Neuronal stem cell (in vitro differentiated cells): ENCODE measurements at regions not wholly inside any gene's neighbourhood (a gene's known extent, or its start where the extent isn't known, plus 50 kb on each side); places are given as distances from the start of the nearest gene placed in this dataset.

Source experiments
- DNase-seq: peaks from one replicate; pipeline ENCODE4 v3.0.0-alpha.2; 2013; ENCODE audit warnings: low spot score
- H2AFZ ChIP-seq: one replicate; pipeline ENCODE4 v1.6.1; 2013; ENCODE audit warnings: mild to moderate bottlenecking, low read length, inconsistent platforms
- H2AK5ac ChIP-seq: 2 replicates; pipeline ENCODE4 v1.6.1; 2013; ENCODE audit warnings: low read depth, mild to moderate bottlenecking, inconsistent platforms, low read length, moderate library complexity, mixed read lengths
- H2BK120ac ChIP-seq: 2 replicates; pipeline ENCODE4 v1.6.1; 2013; ENCODE audit warnings: low read depth, mild to moderate bottlenecking, inconsistent platforms, low read length, moderate library complexity, mixed read lengths
- H2BK12ac ChIP-seq: one replicate; pipeline ENCODE4 v1.6.1; 2013; ENCODE audit warnings: low read length, inconsistent platforms
- H2BK15ac ChIP-seq: 2 replicates; pipeline ENCODE4 v1.6.1; 2013; ENCODE audit warnings: mild to moderate bottlenecking, low read length, inconsistent platforms, mixed read lengths
- H2BK5ac ChIP-seq: one replicate; pipeline ENCODE4 v1.6.1; 2013; ENCODE audit warnings: inconsistent platforms, mild to moderate bottlenecking, low read length, moderate library complexity
- H3K14ac ChIP-seq: one replicate; pipeline ENCODE4 v1.6.1; 2013; ENCODE audit warnings: low read length, inconsistent platforms
- H3K18ac ChIP-seq: 2 replicates; pipeline ENCODE4 v1.6.1; 2013; ENCODE audit warnings: low read length, inconsistent platforms
- H3K23ac ChIP-seq: 2 replicates; pipeline ENCODE4 v1.6.1; 2013; ENCODE audit warnings: low read depth, mild to moderate bottlenecking, mixed read lengths, low read length, inconsistent platforms; ENCODE audit not compliant: poor library complexity
- H3K27ac ChIP-seq: replicated peaks from 3 replicates; pipeline ENCODE4 v1.5.1; 2013; ENCODE audit warnings: low read length, inconsistent platforms
- H3K27me3 ChIP-seq, 3 experiments: 2 replicates each; pipeline ENCODE4 v1.6.1; 2013; ENCODE audit warnings: low read length in 3 of 3, mild to moderate bottlenecking in 2 of 3, inconsistent platforms in 1 of 3, low read depth in 1 of 3, mixed read lengths in 1 of 3, moderate library complexity in 1 of 3; ENCODE audit not compliant: control insufficient read depth in 3 of 3, insufficient read depth in 3 of 3
- H3K36me3 ChIP-seq, 2 donors: replicated peaks in 1 of 2; 2 replicates each; pipeline ENCODE4 v1.6.1; 2013; ENCODE audit warnings: low read length in 2 of 2; ENCODE audit not compliant: control insufficient read depth in 2 of 2, insufficient read depth in 2 of 2
- H3K4ac ChIP-seq: 2 replicates; pipeline ENCODE4 v1.6.1; 2013; ENCODE audit warnings: inconsistent platforms, mild to moderate bottlenecking, low read length, moderate library complexity
- H3K4me1 ChIP-seq, 2 donors: 1 replicate in 1 of 2; 2 replicates in 1 of 2; pipeline ENCODE4 v1.6.1; 2013; ENCODE audit warnings: low read length in 2 of 2, low read depth in 1 of 2; ENCODE audit not compliant: control insufficient read depth in 2 of 2, insufficient read depth in 1 of 2
- H3K4me2 ChIP-seq: one replicate; pipeline ENCODE4 v1.6.1; 2013; ENCODE audit warnings: mild to moderate bottlenecking, low read length, inconsistent platforms; ENCODE audit not compliant: insufficient read depth, poor library complexity, severe bottlenecking
- H3K4me3 ChIP-seq, 2 donors: 2 replicates each; pipeline ENCODE4 v1.5.1; 2013; ENCODE audit warnings: low read length in 2 of 2, mild to moderate bottlenecking in 2 of 2, inconsistent platforms in 1 of 2, moderate library complexity in 1 of 2
- H3K79me1 ChIP-seq: one replicate; pipeline ENCODE4 v1.6.1; 2013; ENCODE audit warnings: low read depth, mild to moderate bottlenecking, inconsistent platforms, low read length, moderate library complexity
- H3K9ac ChIP-seq: one replicate; pipeline ENCODE4 v1.6.1; 2013; ENCODE audit warnings: mild to moderate bottlenecking, low read depth, low read length, inconsistent platforms; ENCODE audit not compliant: poor library complexity
- H3K9me3 ChIP-seq, 2 donors: replicated peaks in 1 of 2; 2 replicates each; pipeline versions ENCODE3 to v1.6.1; 2013; ENCODE audit warnings: low read length in 2 of 2, mild to moderate bottlenecking in 2 of 2, inconsistent platforms in 1 of 2, low read depth in 1 of 2, mixed read lengths in 1 of 2, moderate library complexity in 1 of 2; ENCODE audit not compliant: control insufficient read depth in 2 of 2, insufficient read depth in 1 of 2
- H4K8ac ChIP-seq: one replicate; pipeline ENCODE4 v1.6.1; 2013; ENCODE audit warnings: low read depth, mild to moderate bottlenecking, inconsistent platforms, low read length, moderate library complexity
- H4K91ac ChIP-seq: one replicate; pipeline ENCODE4 v1.6.1; 2013; ENCODE audit warnings: low read length, low read depth, mild to moderate bottlenecking, inconsistent platforms; ENCODE audit not compliant: poor library complexity
- WGBS, 2 donors: extraction: QIAGEN DNeasy Blood & Tissue Kit; methylation state at CpG; one replicate each; pipeline ENCODE4 v1.1.7; 2013; ENCODE audit warnings: missing lambda C conversion rate in 2 of 2, mixed read lengths in 1 of 2; ENCODE audit not compliant: insufficient read length in 2 of 2, insufficient replicate concordance in 1 of 2; ENCODE audit errors: extremely low coverage in 2 of 2; 5-methylcytosine and 5-hydroxymethylcytosine counted together

DNA sequence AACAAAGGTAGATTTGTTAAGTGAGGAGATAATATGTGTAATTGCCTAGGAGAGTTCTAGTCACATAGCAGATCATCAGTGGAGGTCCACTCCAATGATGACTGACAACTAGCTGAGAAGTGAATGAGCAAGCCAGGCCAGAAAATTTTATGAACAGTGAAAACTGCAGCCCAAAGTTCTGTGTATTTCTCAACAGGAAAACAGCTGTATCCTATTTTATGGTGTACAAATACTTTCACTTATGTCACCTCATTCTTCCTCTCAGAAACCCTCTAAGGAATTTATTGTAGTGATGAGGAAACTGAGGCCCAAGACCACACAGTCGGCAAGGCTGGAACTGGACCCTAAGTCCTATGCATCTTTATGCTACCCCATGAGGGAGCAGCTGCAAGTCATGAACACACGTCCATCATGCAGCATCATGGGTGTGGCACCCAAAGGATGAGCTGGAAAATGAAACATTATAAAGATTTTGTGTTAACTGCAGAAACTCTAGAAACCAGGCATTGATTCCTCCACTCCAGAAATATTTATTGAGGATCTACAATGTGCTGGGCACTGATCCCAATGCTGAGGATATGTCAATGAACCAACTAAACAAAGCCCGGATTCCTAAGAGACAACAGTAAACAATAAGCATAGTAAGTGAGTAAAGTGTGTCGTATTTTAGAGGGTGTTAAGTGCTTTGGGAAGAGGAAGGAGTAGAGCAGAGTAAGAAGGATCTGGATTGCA is 99.5 kb upstream of the DUSP10 start:
- Histone ChIP-seq H3K4me1 (no peaks in the 10 kb centered on the region), H3K4me3 (no peak overlapping the region), H3K9me3 (no peaks in the 10 kb centered on the region), H2BK120ac (no peak overlapping the region), H3K18ac (no peak overlapping the region), H4K8ac (no peak overlapping the region), H3K23ac (no peak overlapping the region), H4K91ac (no peak overlapping the region), H3K36me3 (no peaks in the 10 kb centered on the region), H2BK15ac (no peak overlapping the region), H2BK5ac (no peak overlapping the region), H3K79me1 (no peaks in the 10 kb centered on the region), H3K27ac (no peak overlapping the region), H3K14ac (no peak overlapping the region), H3K4me2 (no peak overlapping the region), H3K27me3 (no peaks in the 10 kb centered on the region), H3K4ac (no peak overlapping the region), H3K9ac (no peak overlapping the region), H2AFZ (no peak overlapping the region), H2AK5ac (no peak overlapping the region), H2BK12ac (no peak overlapping the region)
- DNase-seq: no peak
- 100% methylated on average over 1 of the region's 4 CpGs; no CpG with 5 or more reads in 1 of the 2 donors for WGBS, 2 donors

DNA sequence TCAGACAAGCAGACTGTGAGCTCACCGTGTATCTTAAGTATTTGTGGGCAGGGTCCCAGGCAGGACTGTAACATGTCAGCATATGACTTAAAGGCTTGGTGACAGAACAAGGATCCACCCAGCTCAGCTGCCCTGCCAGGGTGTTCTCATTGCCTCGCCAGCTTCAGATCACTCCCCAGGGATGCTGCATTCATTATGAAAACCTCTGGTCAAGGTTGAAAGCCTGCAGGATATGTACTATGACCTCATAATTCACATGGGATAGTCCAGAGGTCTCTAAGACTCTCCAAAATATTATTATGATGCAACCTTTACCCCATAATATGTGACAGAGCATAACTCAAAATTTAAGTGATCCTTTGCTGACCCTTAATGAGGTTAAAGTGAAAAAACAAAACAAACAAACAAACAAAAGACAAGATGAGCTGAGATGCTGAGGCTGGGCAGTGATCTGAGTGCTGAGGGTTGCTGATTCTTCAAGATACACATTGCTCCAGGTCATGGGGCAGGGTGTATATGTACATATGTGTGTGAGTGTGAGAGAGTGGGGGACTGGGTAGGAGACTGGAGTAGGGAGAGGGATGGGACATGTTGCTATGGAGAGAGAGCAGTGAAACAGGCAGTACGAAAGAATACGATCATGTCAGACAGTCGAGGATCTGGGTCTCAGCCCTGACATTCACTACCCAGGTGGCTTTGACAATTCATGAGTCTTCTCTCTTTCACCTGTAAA is 98.8 kb upstream of the DUSP10 start:
- Histone ChIP-seq H4K91ac (no peak overlapping the region), H3K4me1 (no peaks in the 10 kb centered on the region), H4K8ac (no peak overlapping the region), H2BK120ac (no peak overlapping the region), H2BK5ac (no peak overlapping the region), H3K23ac (no peak overlapping the region), H2AFZ (no peak overlapping the region), H3K27ac (no peak overlapping the region), H3K9me3 (no peaks in the 10 kb centered on the region), H2BK12ac (no peak overlapping the region), H3K18ac (no peak overlapping the region), H3K36me3 (no peaks in the 10 kb centered on the region), H3K14ac (no peak overlapping the region), H2BK15ac (no peak overlapping the region), H3K4me3 (peak overlapping the region in 1 of 2 donors; percentile 48), H3K79me1 (no peaks in the 10 kb centered on the region), H3K9ac (no peak overlapping the region), H2AK5ac (no peak overlapping the region), H3K27me3 (no peaks in the 10 kb centered on the region), H3K4ac (no peak overlapping the region), H3K4me2 (no peak overlapping the region)
- no CpG with 5 or more reads among the region's 5 CpGs for WGBS, 2 donors
- no peak for DNase-seq

DNA sequence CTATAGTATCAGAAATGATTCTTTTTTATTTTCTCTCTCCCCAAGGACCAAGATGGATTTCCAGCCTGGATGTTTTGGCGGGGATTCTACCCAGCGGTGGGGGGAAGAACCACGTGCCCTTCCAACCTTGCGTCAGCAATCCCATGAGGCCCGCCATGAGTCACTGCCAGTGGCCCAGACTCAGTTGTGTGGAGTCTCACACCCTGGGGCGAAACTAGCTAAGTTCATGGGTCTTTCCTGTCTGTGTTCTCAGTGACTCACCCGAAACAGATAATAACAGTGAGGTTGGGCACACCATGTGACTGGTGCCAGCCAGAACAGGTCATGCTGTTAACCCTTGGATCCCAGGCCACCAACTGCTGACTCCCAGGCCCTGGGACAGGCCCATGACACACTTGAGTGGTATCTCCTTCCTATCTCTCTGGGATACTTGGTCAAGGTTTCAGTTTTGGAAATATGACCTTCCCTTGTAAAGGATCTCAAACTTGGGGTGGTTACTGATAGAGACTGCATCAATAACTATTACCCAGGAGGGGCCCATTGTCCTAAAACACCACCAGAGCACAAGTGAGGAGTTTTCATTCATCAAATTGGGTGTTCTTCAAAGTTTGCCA is 98.0 kb upstream of the DUSP10 start:
- no peak overlapping the region for H2BK5ac ChIP-seq
- H3K23ac ChIP-seq: no peak overlapping the region
- no peaks in the 10 kb centered on the region for H3K79me1 ChIP-seq
- no CpG with 5 or more reads among the region's 7 CpGs for WGBS, 2 donors
- no peak overlapping the region for H2BK120ac ChIP-seq
- no peak for DNase-seq
- H4K8ac ChIP-seq: no peak overlapping the region
- H2BK12ac ChIP-seq: no peak overlapping the region
- H3K18ac ChIP-seq: no peak overlapping the region
- no peak overlapping the region for H3K9ac ChIP-seq
- no peak overlapping the region for H2AK5ac ChIP-seq
- no peak overlapping the region for H3K4me3 ChIP-seq
- no peaks in the 10 kb centered on the region for H3K9me3 ChIP-seq
- no peaks in the 10 kb centered on the region for H3K27me3 ChIP-seq
- H2BK15ac ChIP-seq: no peak overlapping the region
- H3K4ac ChIP-seq: no peak overlapping the region
- H4K91ac ChIP-seq: no peak overlapping the region
- no peak overlapping the region for H3K14ac ChIP-seq
- no peak overlapping the region for H3K4me2 ChIP-seq
- no peak overlapping the region for H3K27ac ChIP-seq
- no peak overlapping the region for H2AFZ ChIP-seq
- no peaks in the 10 kb centered on the region for H3K4me1 ChIP-seq
- no peaks in the 10 kb centered on the region for H3K36me3 ChIP-seq

DNA sequence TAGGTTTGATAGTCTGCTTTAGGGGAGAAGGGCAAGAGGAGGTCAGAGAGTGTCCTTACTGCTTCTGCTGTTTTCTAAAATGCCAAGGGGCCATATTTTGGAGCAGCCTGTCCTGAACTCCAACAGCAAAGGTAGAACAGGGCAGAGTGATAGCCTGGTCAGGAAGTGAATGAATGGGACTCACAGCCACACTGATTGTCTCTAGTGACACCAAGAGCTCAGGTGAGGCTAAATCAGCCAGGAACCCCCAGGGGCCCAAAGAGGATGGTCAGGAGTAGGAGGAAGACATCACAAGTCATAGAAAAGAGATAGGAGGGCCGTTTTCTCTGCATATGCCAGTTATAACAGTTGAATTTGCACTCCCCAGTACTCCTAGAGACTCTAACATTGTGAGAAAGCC is 97.4 kb upstream of the DUSP10 start:
- Histone ChIP-seq H3K23ac (no peak overlapping the region), H2BK12ac (no peak overlapping the region), H3K4me3 (no peak overlapping the region), H2AFZ (no peak overlapping the region), H3K4me1 (no peaks in the 10 kb centered on the region), H3K4ac (no peak overlapping the region), H3K79me1 (no peaks in the 10 kb centered on the region), H3K14ac (no peak overlapping the region), H2BK15ac (no peak overlapping the region), H3K9ac (no peak overlapping the region), H3K27ac (no peak overlapping the region), H3K9me3 (no peaks in the 10 kb centered on the region), H4K8ac (no peak overlapping the region), H2BK120ac (no peak overlapping the region), H3K36me3 (no peaks in the 10 kb centered on the region), H4K91ac (no peak overlapping the region), H2AK5ac (no peak overlapping the region), H2BK5ac (no peak overlapping the region), H3K27me3 (no peaks in the 10 kb centered on the region), H3K4me2 (no peak overlapping the region), H3K18ac (no peak overlapping the region)
- WGBS, 2 donors: no CpG with 5 or more reads among the region's 1 CpG
- no peak for DNase-seq
